ENCODE measurements at regions not wholly inside any gene's neighbourhood (a gene's known extent, or its start where the extent isn't known, plus 50 kb on each side); places are given as distances from the start of the nearest gene placed in this dataset.

DNA sequence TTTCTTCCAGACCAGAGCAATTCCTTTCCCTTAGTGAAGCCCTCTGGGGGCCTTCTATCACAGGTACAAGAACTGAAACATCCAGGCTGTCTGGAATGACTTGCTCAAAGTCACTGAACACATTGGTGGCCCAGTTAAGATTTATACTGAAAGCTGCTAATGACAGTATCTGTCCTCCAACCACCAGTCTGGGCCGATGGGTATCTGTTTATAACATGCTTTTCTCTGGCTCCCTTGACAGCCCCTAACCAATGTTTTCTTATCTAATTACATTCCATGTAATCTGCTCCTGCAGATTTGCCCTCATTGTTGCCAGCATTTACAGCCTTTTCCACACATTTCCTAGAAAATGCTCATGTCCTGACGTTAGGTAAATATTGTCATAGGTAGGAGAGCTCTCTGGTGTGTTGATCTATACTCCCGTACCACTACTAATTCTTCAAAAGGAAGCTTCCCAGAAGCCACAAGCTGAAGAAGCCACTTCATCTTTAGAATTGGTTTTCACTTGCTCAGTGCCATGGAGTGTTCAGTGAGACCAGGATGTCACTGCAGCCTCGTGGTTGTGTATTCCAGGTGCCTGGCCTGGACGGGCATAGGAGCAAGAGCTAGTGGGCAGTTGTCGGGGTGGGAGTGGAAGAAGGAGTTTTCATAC lies 163.9 kb downstream of the TSEN15 start:
- no peak overlapping the region for H3K9ac ChIP-seq (ENCODE audit: low read length)
- H3K36me3 ChIP-seq (replicated peaks in 1 of 2; ENCODE audit: control extremely low read depth in 1 of 2, control insufficient read depth in 1 of 2, extremely low read depth in 1 of 2, insufficient read depth in 2 of 2, low read length in 1 of 2), result no peaks in the 10 kb centered on the region
- ChIA-PET CTCF (no interaction called here), POLR2A (no interaction called here)
- H3K27me3 Mint-ChIP-seq, result peaks cover 16% of the 10 kb centered on the region
- no peak overlapping the region for H3K4me3 ChIP-seq (ENCODE audit: control extremely low read depth in 1 of 5, extremely low read depth in 1 of 5, insufficient read depth in 1 of 5, low read depth in 2 of 5, low read length in 4 of 5)
- H3K79me2 ChIP-seq (ENCODE audit: control insufficient read depth, insufficient read depth, low read length), result no peaks in the 10 kb centered on the region
- TF ChIP-seq EZH2 (IDR thresholded peaks at IDR 0.05; ENCODE audit: borderline replicate concordance, insufficient read depth, low read depth, low read length, poor library complexity, severe bottlenecking), result no peak
- TF ChIP-seq, protein P1, sequence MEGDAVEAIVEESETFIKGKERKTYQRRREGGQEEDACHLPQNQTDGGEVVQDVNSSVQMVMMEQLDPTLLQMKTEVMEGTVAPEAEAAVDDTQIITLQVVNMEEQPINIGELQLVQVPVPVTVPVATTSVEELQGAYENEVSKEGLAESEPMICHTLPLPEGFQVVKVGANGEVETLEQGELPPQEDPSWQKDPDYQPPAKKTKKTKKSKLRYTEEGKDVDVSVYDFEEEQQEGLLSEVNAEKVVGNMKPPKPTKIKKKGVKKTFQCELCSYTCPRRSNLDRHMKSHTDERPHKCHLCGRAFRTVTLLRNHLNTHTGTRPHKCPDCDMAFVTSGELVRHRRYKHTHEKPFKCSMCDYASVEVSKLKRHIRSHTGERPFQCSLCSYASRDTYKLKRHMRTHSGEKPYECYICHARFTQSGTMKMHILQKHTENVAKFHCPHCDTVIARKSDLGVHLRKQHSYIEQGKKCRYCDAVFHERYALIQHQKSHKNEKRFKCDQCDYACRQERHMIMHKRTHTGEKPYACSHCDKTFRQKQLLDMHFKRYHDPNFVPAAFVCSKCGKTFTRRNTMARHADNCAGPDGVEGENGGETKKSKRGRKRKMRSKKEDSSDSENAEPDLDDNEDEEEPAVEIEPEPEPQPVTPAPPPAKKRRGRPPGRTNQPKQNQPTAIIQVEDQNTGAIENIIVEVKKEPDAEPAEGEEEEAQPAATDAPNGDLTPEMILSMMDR (IDR thresholded peaks at IDR 0.05), result no peak
- DNase-seq, result no peak
- no peak overlapping the region for H3K4me3 Mint-ChIP-seq
- H3K4me2 ChIP-seq (replicated peaks; ENCODE audit: low read depth, low read length, poor library complexity, severe bottlenecking), result no peak overlapping the region
- H3K4me1 ChIP-seq (ENCODE audit: control insufficient read depth in 2 of 2, insufficient read depth in 2 of 2, low read length in 2 of 2), result no peaks in the 10 kb centered on the region
- no peaks in the 10 kb centered on the region for H3K9me3 ChIP-seq (ENCODE audit: control extremely low read depth in 1 of 3, control insufficient read depth in 2 of 3, insufficient read depth in 1 of 3, low read length in 2 of 3)
- H3K9me3 Mint-ChIP-seq (ENCODE audit: insufficient read depth), result no peaks in the 10 kb centered on the region
- ATAC-seq (ENCODE audit: low read depth), result no peak
- 88% methylated on average over 4 of the region's 6 CpGs for WGBS (ENCODE audit: insufficient coverage)
- H4K20me1 ChIP-seq (ENCODE audit: control insufficient read depth, insufficient read depth, low read length, poor library complexity, severe bottlenecking), result no peaks in the 10 kb centered on the region
- no peak overlapping the region for H2AFZ ChIP-seq (ENCODE audit: insufficient read depth, low read depth, low read length, poor library complexity, severe bottlenecking)
- H3K27ac Mint-ChIP-seq, result no peak overlapping the region
- peaks cover 0 to 3% (median 0%) of the 10 kb centered on the region in 4 experiments for H3K27me3 ChIP-seq (replicated peaks in 1 of 4; ENCODE audit: control extremely low read depth in 1 of 4, control insufficient read depth in 3 of 4, insufficient read depth in 4 of 4, low read length in 3 of 4)
- H3K4me1 Mint-ChIP-seq, result no peaks in the 10 kb centered on the region
- intact Hi-C loops (cut with micrococcal nuclease), result no loop called here
- H3K27ac ChIP-seq (ENCODE audit: low read length in 2 of 2), result no peak overlapping the region

DNA sequence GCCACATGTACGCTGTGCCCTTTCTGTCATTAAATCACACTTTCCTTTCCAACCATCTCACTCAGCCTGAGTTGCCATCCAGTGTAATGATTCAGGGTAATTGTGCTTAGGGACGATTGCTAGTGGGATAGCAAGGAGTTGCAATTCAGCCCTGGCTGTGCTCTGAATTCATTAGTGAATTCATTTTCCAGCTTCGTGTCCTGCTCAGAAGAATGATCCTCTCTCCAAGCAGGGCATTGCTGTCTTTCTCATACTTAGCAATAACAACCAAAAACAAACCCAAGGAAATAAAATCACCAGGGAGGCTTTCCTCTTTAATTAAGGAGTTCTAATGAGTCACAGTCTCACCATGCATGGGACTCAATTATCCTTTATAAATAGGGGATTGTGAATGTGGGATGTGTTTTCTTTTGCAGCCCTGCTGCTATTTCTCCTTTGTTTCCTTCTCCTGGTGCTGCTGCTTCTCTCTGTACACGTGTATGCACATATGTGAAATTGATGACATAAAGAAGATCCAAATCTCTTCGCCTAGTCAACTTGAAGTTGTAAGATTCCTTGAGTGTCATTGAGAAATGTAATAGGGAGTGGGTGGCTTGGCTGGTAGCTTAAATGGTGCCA lies 167.0 kb downstream of the TSEN15 start:
- ChIA-PET CTCF (no interaction called here), POLR2A (no interaction called here)
- no peaks in the 10 kb centered on the region for H3K4me1 ChIP-seq (ENCODE audit: control insufficient read depth in 2 of 2, insufficient read depth in 2 of 2, low read length in 2 of 2)
- H3K27me3 ChIP-seq (replicated peaks in 1 of 4; ENCODE audit: control extremely low read depth in 1 of 4, control insufficient read depth in 3 of 4, insufficient read depth in 4 of 4, low read length in 3 of 4), result no peaks in the 10 kb centered on the region
- no peaks in the 10 kb centered on the region for H4K20me1 ChIP-seq (ENCODE audit: control insufficient read depth, insufficient read depth, low read length, poor library complexity, severe bottlenecking)
- Mint-ChIP-seq H3K4me1 (no peaks in the 10 kb centered on the region), H3K27me3 (peaks cover 18% of the 10 kb centered on the region), H3K27ac (no peak overlapping the region), H3K9me3 (ENCODE audit: insufficient read depth) (no peaks in the 10 kb centered on the region), H3K4me3 (no peak overlapping the region)
- DNase-seq (no peak), ATAC-seq (ENCODE audit: low read depth) (no peak)
- H3K4me3 ChIP-seq (ENCODE audit: control extremely low read depth in 1 of 5, extremely low read depth in 1 of 5, insufficient read depth in 1 of 5, low read depth in 2 of 5, low read length in 4 of 5), result no peak overlapping the region
- no peaks in the 10 kb centered on the region for H3K79me2 ChIP-seq (ENCODE audit: control insufficient read depth, insufficient read depth, low read length)
- no peaks in the 10 kb centered on the region for H3K36me3 ChIP-seq (replicated peaks in 1 of 2; ENCODE audit: control extremely low read depth in 1 of 2, control insufficient read depth in 1 of 2, extremely low read depth in 1 of 2, insufficient read depth in 2 of 2, low read length in 1 of 2)
- TF ChIP-seq, protein P1 (IDR thresholded peaks at IDR 0.05), result no peak
- TF ChIP-seq EZH2 (IDR thresholded peaks at IDR 0.05; ENCODE audit: borderline replicate concordance, insufficient read depth, low read depth, low read length, poor library complexity, severe bottlenecking), result no peak
- no peaks in the 10 kb centered on the region for H3K9me3 ChIP-seq (ENCODE audit: control extremely low read depth in 1 of 3, control insufficient read depth in 2 of 3, insufficient read depth in 1 of 3, low read length in 2 of 3)
- intact Hi-C loops (cut with micrococcal nuclease), result no loop called here
- no peak overlapping the region for H3K9ac ChIP-seq (ENCODE audit: low read length)
- H3K27ac ChIP-seq (ENCODE audit: low read length in 2 of 2), result no peak overlapping the region
- WGBS (ENCODE audit: insufficient coverage), result no CpG with 5 or more reads among the region's 5 CpGs
- no peak overlapping the region for H3K4me2 ChIP-seq (replicated peaks; ENCODE audit: low read depth, low read length, poor library complexity, severe bottlenecking)
- no peak overlapping the region for H2AFZ ChIP-seq (ENCODE audit: insufficient read depth, low read depth, low read length, poor library complexity, severe bottlenecking)
